Activated CD4-positive, alpha-beta T cell treated with anti-CD3 and anti-CD28 coated beads, Interleukin-10, Interleukin-2, amounts not matched to agents 100 ng/mL and 50 ng/mL, durations not matched to agents 16 hours and 8 hours (primary cell): ENCODE measurements at regions not wholly inside any gene's neighbourhood (a gene's known extent, or its start where the extent isn't known, plus 50 kb on each side); places are given as distances from the start of the nearest gene placed in this dataset.
A peak's percentile ranks its signal among the peaks of the same experiment; 100 is the strongest.

Source experiments
- DNase-seq: peaks from one replicate; pipeline ENCODE4 v3.0.0-alpha.2; 2020

- no peak for DNase-seq
Measured at GRCh38 chrX:131910586-131910985, 112.5 kb upstream of the STK26 start.

- no peak for DNase-seq
Measured at GRCh38 chrX:131915488-131915887, 107.6 kb upstream of the STK26 start.

GRCh38 chrX:131917588-131917987 is 105.5 kb upstream of the STK26 start:
- DNase-seq = no peak

GRCh38 chrX:131918839-131919238 is 104.3 kb upstream of the STK26 start:
- no peak for DNase-seq

GRCh38 chrX:131923614-131924250 is 99.4 kb upstream of the STK26 start:
- DNase-seq = no peak

GRCh38 chrX:131938749-131939148 is 84.4 kb upstream of the STK26 start:
- no peak for DNase-seq

GRCh38 chrX:131942034-131942433 is 81.1 kb upstream of the STK26 start:
- no peak for DNase-seq

- no peak for DNase-seq
Measured at GRCh38 chrX:131944936-131945902, 77.9 kb upstream of the STK26 start.

GRCh38 chrX:131951166-131951565 is 71.9 kb upstream of the STK26 start:
- DNase-seq = no peak

GRCh38 chrX:131955099-131955777 is 67.9 kb upstream of the STK26 start:
- DNase-seq = peak; percentile 60

- no peak for DNase-seq
Measured at GRCh38 chrX:131958724-131959123, 64.4 kb upstream of the STK26 start.

GRCh38 chrX:131970347-131970746 is 52.8 kb upstream of the STK26 start:
- DNase-seq = no peak
